B cell (primary cell): ENCODE measurements at regions not wholly inside any gene's neighbourhood (a gene's known extent, or its start where the extent isn't known, plus 50 kb on each side); places are given as distances from the start of the nearest gene placed in this dataset.

Source experiments
- ATAC-seq: fragments of 200-7000 bp; cut with Tn5 transposase; one replicate; pipeline ENCODE4 v1.10.0; 2021; ENCODE audit warnings: low read depth, mild to moderate bottlenecking, moderate number of reproducible peaks, moderate library complexity
- CTCF ChIA-PET: fragments of 350-600 bp; sonication (Branson Sonifier 250); formaldehyde crosslinking; loops from one replicate; lab custom pipeline; 2021; ENCODE audit warnings: antibody characterized with exemption, inconsistent platforms; lab: Charles Lee
- POLR2A ChIA-PET: fragments of 350-600 bp; sonication (Branson Sonifier 250); formaldehyde crosslinking; loops from one replicate; lab custom pipeline; 2021; ENCODE audit warnings: antibody characterized with exemption; lab: Charles Lee
- DNase-seq: peaks from one replicate; pipeline ENCODE4 v3.0.0; 2013
- H2AFZ ChIP-seq: 2 replicates; pipeline ENCODE4 v1.6.1; 2012; ENCODE audit warnings: mild to moderate bottlenecking, low read depth, low read length; ENCODE audit not compliant: insufficient read depth, poor library complexity, severe bottlenecking
- H3K27ac ChIP-seq, 2 donors: 1 replicate in 1 of 2; 2 replicates in 1 of 2; pipeline ENCODE4 v1.5.1; 2012 to 2013; ENCODE audit warnings: low read length in 2 of 2, mild to moderate bottlenecking in 2 of 2, moderate library complexity in 1 of 2
- H3K27me3 ChIP-seq, 4 experiments: fragments of 200-600 bp in 1 of 4; sonication (generic) in 1 of 4; replicated peaks in 1 of 4; 1 replicate in 2 of 4; 2 replicates in 2 of 4; pipeline versions ENCODE4 v1.6.1 to v1.7.0; 2013 to 2016; ENCODE audit warnings: low read length in 3 of 4, mild to moderate bottlenecking in 2 of 4, mixed read lengths in 1 of 4, moderate library complexity in 1 of 4; ENCODE audit not compliant: insufficient read depth in 4 of 4, control insufficient read depth in 3 of 4; ENCODE audit errors: control extremely low read depth in 1 of 4
- H3K36me3 ChIP-seq, 2 experiments: replicated peaks in 1 of 2; 1 replicate in 1 of 2; 2 replicates in 1 of 2; pipeline versions ENCODE4 v1.6.1 to v1.7.1; 2013; ENCODE audit warnings: low read length in 1 of 2; ENCODE audit not compliant: insufficient read depth in 2 of 2, control insufficient read depth in 1 of 2; ENCODE audit errors: control extremely low read depth in 1 of 2, extremely low read depth in 1 of 2
- H3K4me1 ChIP-seq, 2 donors: fragments of 200-600 bp in 1 of 2; sonication (generic) in 1 of 2; 1 replicate in 1 of 2; 2 replicates in 1 of 2; pipeline versions ENCODE4 v1.5.1 to v1.6.1; 2013 to 2017; ENCODE audit warnings: low read length in 2 of 2; ENCODE audit not compliant: control insufficient read depth in 2 of 2, insufficient read depth in 2 of 2
- H3K4me2 ChIP-seq: replicated peaks from 2 replicates; pipeline ENCODE3; 2012; ENCODE audit warnings: mild to moderate bottlenecking, low read depth, low read length; ENCODE audit not compliant: poor library complexity, severe bottlenecking
- H3K4me3 ChIP-seq, 5 experiments: fragments of 200-600 bp in 1 of 5; sonication (generic) in 1 of 5; 1 replicate in 3 of 5; 2 replicates in 2 of 5; pipeline versions ENCODE4 v1.5.1 to v1.7.0; 2011 to 2016; ENCODE audit warnings: low read length in 4 of 5, mild to moderate bottlenecking in 4 of 5, low read depth in 2 of 5, control low read depth in 1 of 5, moderate library complexity in 1 of 5; ENCODE audit not compliant: insufficient read depth in 1 of 5; ENCODE audit errors: control extremely low read depth in 1 of 5, extremely low read depth in 1 of 5
- H3K79me2 ChIP-seq: fragments of 200-600 bp; sonication (generic); one replicate; pipeline ENCODE4 v1.6.0; 2016; ENCODE audit warnings: low read length; ENCODE audit not compliant: control insufficient read depth, insufficient read depth
- H3K9ac ChIP-seq: fragments of 200-600 bp; sonication (generic); 2 replicates; pipeline ENCODE4 v1.6.1; 2017; ENCODE audit warnings: mild to moderate bottlenecking, low read length, moderate library complexity
- H3K9me3 ChIP-seq, 3 donors: one replicate each; pipeline versions ENCODE4 v1.6.1 to v1.7.1; 2013; ENCODE audit warnings: low read length in 2 of 3; ENCODE audit not compliant: control insufficient read depth in 2 of 3, insufficient read depth in 1 of 3; ENCODE audit errors: control extremely low read depth in 1 of 3
- H4K20me1 ChIP-seq: 2 replicates; pipeline ENCODE4 v1.6.0; 2012; ENCODE audit warnings: mild to moderate bottlenecking, low read length; ENCODE audit not compliant: insufficient read depth, control insufficient read depth, poor library complexity, severe bottlenecking
- H3K27ac Mint-ChIP-seq: one replicate; pipeline ENCODE4 v1.8.0; 2021; ENCODE audit warnings: mixed read lengths
- H3K27me3 Mint-ChIP-seq: one replicate; pipeline ENCODE4 v1.8.0; 2021; ENCODE audit warnings: mixed read lengths
- H3K4me1 Mint-ChIP-seq: one replicate; pipeline ENCODE4 v1.8.0; 2021; ENCODE audit warnings: mixed read lengths
- H3K4me3 Mint-ChIP-seq: one replicate; pipeline ENCODE4 v1.8.0; 2021; ENCODE audit warnings: mixed read lengths
- H3K9me3 Mint-ChIP-seq: one replicate; pipeline ENCODE4 v1.8.0; 2022; ENCODE audit warnings: mixed read lengths; ENCODE audit not compliant: insufficient read depth
- CTCF ChIP-seq: fragments of 200-600 bp; IDR thresholded peaks from one replicate; pipeline ENCODE4 v1.8.0; 2022; ENCODE audit warnings: antibody characterized with exemption, mild to moderate bottlenecking
- EZH2 ChIP-seq: IDR thresholded peaks from 2 replicates; pipeline ENCODE4 v1.6.1; 2012; ENCODE audit warnings: borderline replicate concordance, low read depth, mild to moderate bottlenecking, moderate library complexity, low read length; ENCODE audit not compliant: insufficient read depth, poor library complexity, severe bottlenecking
- WGBS: methylation state at CpG from one replicate; pipeline ENCODE4 v1.1.5; 2013; ENCODE audit warnings: missing lambda C conversion rate; ENCODE audit not compliant: insufficient coverage; 5-methylcytosine and 5-hydroxymethylcytosine counted together
- intact Hi-C: fragments of 100-400 bp; cut with micrococcal nuclease; formaldehyde crosslinking; loops from one replicate; pipeline ENCODE4 v1.10.0; 2022

- intact Hi-C loops = no loop called here
- no peak overlapping the region for H3K27ac Mint-ChIP-seq
- H3K9me3 ChIP-seq = peaks cover 0 to 3% (median 0%) of the 10 kb centered on the region in 3 donors
- no peaks in the 10 kb centered on the region for H3K27me3 Mint-ChIP-seq
- H3K4me3 ChIP-seq = no peak overlapping the region
- no peaks in the 10 kb centered on the region for H4K20me1 ChIP-seq
- WGBS = no CpG with 5 or more reads among the region's 2 CpGs
- no peaks in the 10 kb centered on the region for H3K4me1 Mint-ChIP-seq
- peaks cover 15% of the 10 kb centered on the region for H3K9me3 Mint-ChIP-seq
- TF ChIP-seq CTCF (no peak), EZH2 (no peak)
- POLR2A ChIA-PET = no interaction called here
- no peak overlapping the region for H3K4me2 ChIP-seq
- ATAC-seq = no peak
- DNase-seq = no peak
- no peak overlapping the region for H3K27ac ChIP-seq
- H3K4me3 Mint-ChIP-seq = no peak overlapping the region
- H2AFZ ChIP-seq = no peak overlapping the region
- CTCF ChIA-PET = no interaction called here
- H3K9ac ChIP-seq = no peak overlapping the region
- H3K4me1 ChIP-seq = no peaks in the 10 kb centered on the region
- no peaks in the 10 kb centered on the region for H3K36me3 ChIP-seq
- H3K27me3 ChIP-seq = no peaks in the 10 kb centered on the region
- H3K79me2 ChIP-seq = no peaks in the 10 kb centered on the region
Observed at GRCh38 chr13:61276401-61276800, 139.2 kb downstream of the PCDH20 start.

- no peaks in the 10 kb centered on the region for H3K4me1 ChIP-seq
- H3K27ac Mint-ChIP-seq = no peak overlapping the region
- no peak overlapping the region for H3K27ac ChIP-seq
- no peaks in the 10 kb centered on the region for H3K79me2 ChIP-seq
- no peak overlapping the region for H3K4me3 ChIP-seq
- DNase-seq = no peak
- no peak overlapping the region for H3K4me3 Mint-ChIP-seq
- ATAC-seq = no peak
- H3K4me1 Mint-ChIP-seq = no peaks in the 10 kb centered on the region
- ChIA-PET CTCF (no interaction called here), POLR2A (no interaction called here)
- H3K27me3 ChIP-seq = no peaks in the 10 kb centered on the region
- peaks cover 0 to 3% (median 0%) of the 10 kb centered on the region in 3 donors for H3K9me3 ChIP-seq
- intact Hi-C loops = no loop called here
- H4K20me1 ChIP-seq = no peaks in the 10 kb centered on the region
- H2AFZ ChIP-seq = no peak overlapping the region
- no CpG with 5 or more reads among the region's 2 CpGs for WGBS
- H3K36me3 ChIP-seq = no peaks in the 10 kb centered on the region
- no peak overlapping the region for H3K4me2 ChIP-seq
- H3K9me3 Mint-ChIP-seq = peaks cover 15% of the 10 kb centered on the region
- no peak overlapping the region for H3K9ac ChIP-seq
- TF ChIP-seq CTCF (no peak), EZH2 (no peak)
- no peaks in the 10 kb centered on the region for H3K27me3 Mint-ChIP-seq
Observed at GRCh38 chr13:61275736-61276135, 139.9 kb downstream of the PCDH20 start.
